ENCODE measurements at regions not wholly inside any gene's neighbourhood (a gene's known extent, or its start where the extent isn't known, plus 50 kb on each side); places are given as distances from the start of the nearest gene placed in this dataset.

DNA sequence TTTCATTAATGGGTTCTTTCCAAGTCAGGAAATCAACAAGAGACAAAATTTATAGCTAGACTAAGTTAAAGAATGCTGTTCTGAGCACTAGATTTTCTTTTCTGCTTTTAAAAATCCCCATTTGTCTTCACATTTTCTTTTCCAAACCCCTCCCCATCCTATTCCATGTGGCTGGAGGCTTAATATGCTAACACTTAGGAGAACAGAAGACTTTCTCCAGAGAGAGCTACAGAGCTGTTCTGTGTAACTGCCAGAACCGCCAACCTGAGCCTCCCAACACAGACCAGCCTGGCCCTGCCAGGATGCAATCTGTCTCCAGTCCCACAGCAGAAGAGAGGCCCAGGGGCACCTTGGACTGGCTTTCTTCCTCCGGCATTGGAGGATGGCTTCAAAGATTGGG, 264.1 kb downstream of the NDFIP2 start:
- no peak for FAIRE-seq
- no peaks in the 10 kb centered on the region for H3K36me3 ChIP-seq (ENCODE audit: control insufficient read depth, insufficient read depth, low read length)
- H3K27me3 ChIP-seq (ENCODE audit: control insufficient read depth, insufficient read depth, low read length): no peaks in the 10 kb centered on the region
- no peak for TF ChIP-seq CTCF (IDR thresholded peaks at IDR 0.05; ENCODE audit: insufficient read depth, low read length, severe bottlenecking)
- no peak overlapping the region for H3K4me3 ChIP-seq (ENCODE audit: low read depth, low read length)
- no peak for DNase-seq (ENCODE audit: low read depth)

GRCh38 chr13:79742923-79743322, 262.0 kb downstream of the NDFIP2 start:
- no peak overlapping the region for H3K4me3 ChIP-seq (ENCODE audit: low read depth, low read length)
- FAIRE-seq: no peak
- no peak for TF ChIP-seq CTCF (IDR thresholded peaks at IDR 0.05; ENCODE audit: insufficient read depth, low read length, severe bottlenecking)
- DNase-seq (ENCODE audit: low read depth): no peak
- no peaks in the 10 kb centered on the region for H3K27me3 ChIP-seq (ENCODE audit: control insufficient read depth, insufficient read depth, low read length)
- no peaks in the 10 kb centered on the region for H3K36me3 ChIP-seq (ENCODE audit: control insufficient read depth, insufficient read depth, low read length)

- FAIRE-seq: no peak
- H3K36me3 ChIP-seq (ENCODE audit: control insufficient read depth, insufficient read depth, low read length): no peaks in the 10 kb centered on the region
Observed at GRCh38 chr13:79740991-79741390, 260.0 kb downstream of the NDFIP2 start.

GRCh38 chr13:79736356-79736755, 255.4 kb downstream of the NDFIP2 start:
- DNase-seq (ENCODE audit: low read depth) (peak; percentile 81), FAIRE-seq (peak; percentile 79)
- no peak for TF ChIP-seq CTCF (IDR thresholded peaks at IDR 0.05; ENCODE audit: insufficient read depth, low read length, severe bottlenecking)

More at GRCh38 chr13:79740991-79741390, 260.0 kb downstream of the NDFIP2 start:
- no peak for TF ChIP-seq CTCF (IDR thresholded peaks at IDR 0.05; ENCODE audit: insufficient read depth, low read length, severe bottlenecking)
- peak; percentile 8 for DNase-seq (ENCODE audit: low read depth)
- Histone ChIP-seq H3K27me3 (ENCODE audit: control insufficient read depth, insufficient read depth, low read length) (no peaks in the 10 kb centered on the region), H3K4me3 (ENCODE audit: low read depth, low read length) (no peak overlapping the region)

DNA sequence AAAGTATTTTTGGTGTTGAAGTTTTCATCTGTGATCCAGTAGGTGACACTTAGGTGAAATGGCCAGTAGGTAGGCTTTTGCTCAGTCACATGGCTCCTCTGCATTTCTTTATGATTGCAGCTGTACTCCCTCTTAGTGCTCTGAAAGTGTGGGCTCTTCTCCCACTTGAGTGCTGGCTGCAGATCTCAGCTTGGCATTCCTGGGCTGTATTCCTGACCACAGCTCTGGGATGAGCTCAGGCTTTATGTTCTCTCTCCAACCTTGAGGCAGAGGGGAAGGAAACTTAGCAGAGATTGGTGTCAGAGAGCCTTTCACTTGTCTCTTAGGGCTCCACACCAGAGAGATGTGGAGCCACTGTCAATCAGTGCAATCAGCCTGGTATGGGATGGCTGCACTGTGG, 254.3 kb downstream of the NDFIP2 start:
- no peak for TF ChIP-seq CTCF (IDR thresholded peaks at IDR 0.05; ENCODE audit: insufficient read depth, low read length, severe bottlenecking)
- peak; percentile 80 for FAIRE-seq
- H3K36me3 ChIP-seq (ENCODE audit: control insufficient read depth, insufficient read depth, low read length): no peaks in the 10 kb centered on the region
- DNase-seq (ENCODE audit: low read depth): no peak
- H3K4me3 ChIP-seq (ENCODE audit: low read depth, low read length): no peak overlapping the region
- no peaks in the 10 kb centered on the region for H3K27me3 ChIP-seq (ENCODE audit: control insufficient read depth, insufficient read depth, low read length)

More at GRCh38 chr13:79736356-79736755, 255.4 kb downstream of the NDFIP2 start:
- H3K4me3 ChIP-seq (ENCODE audit: low read depth, low read length): no peak overlapping the region
- no peaks in the 10 kb centered on the region for H3K27me3 ChIP-seq (ENCODE audit: control insufficient read depth, insufficient read depth, low read length)
- no peaks in the 10 kb centered on the region for H3K36me3 ChIP-seq (ENCODE audit: control insufficient read depth, insufficient read depth, low read length)

- Histone ChIP-seq H3K27me3 (ENCODE audit: control insufficient read depth, insufficient read depth, low read length) (no peaks in the 10 kb centered on the region), H3K36me3 (ENCODE audit: control insufficient read depth, insufficient read depth, low read length) (no peaks in the 10 kb centered on the region), H3K4me3 (ENCODE audit: low read depth, low read length) (no peak overlapping the region)
- TF ChIP-seq CTCF (IDR thresholded peaks at IDR 0.05; ENCODE audit: insufficient read depth, low read length, severe bottlenecking): no peak
- no peak for FAIRE-seq
- no peak for DNase-seq (ENCODE audit: low read depth)
Observed at GRCh38 chr13:79727086-79727485, 246.1 kb downstream of the NDFIP2 start.

Measured in bronchial epithelial cell (primary cell).